GM18517 (cell line): ENCODE measurements at regions not wholly inside any gene's neighbourhood (a gene's known extent, or its start where the extent isn't known, plus 50 kb on each side); places are given as distances from the start of the nearest gene placed in this dataset.
"Not testable (repeated sequence)": the region's sequence is repeated elsewhere in the genome, so short reads cannot be mapped to it uniquely, and the experiment has no call there.

ENCODE experiments used
- ATAC-seq: cut with Tn5 transposase; IDR thresholded peaks from one replicate; pipeline ENCODE4 v1.9.1; 2021; ENCODE audit warnings: mild to moderate bottlenecking, moderate library complexity; ENCODE audit not compliant: unreplicated experiment

DNA sequence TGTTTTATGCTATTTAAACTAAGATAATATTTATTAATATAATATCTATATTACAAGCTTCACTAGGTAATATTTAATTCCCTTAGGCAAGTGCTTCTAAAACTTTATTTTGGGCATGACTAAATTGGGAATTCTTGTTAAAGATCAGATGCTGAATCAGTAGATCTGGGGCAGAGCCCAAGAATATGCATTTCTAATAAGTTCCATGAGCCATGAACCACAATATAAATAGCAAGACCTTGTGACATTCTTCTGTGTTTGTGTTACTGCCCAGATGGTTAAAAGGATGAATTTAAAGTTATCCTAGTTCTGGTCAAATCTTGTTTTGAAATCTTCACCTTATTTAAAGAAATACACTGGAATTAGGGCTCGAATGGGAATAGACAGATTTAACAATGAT is 258.4 kb upstream of the CACNA2D1 start:
- no peak for ATAC-seq

GRCh38 chr7:82700741-82701140 is 257.2 kb upstream of the CACNA2D1 start:
- ATAC-seq, result no peak

DNA sequence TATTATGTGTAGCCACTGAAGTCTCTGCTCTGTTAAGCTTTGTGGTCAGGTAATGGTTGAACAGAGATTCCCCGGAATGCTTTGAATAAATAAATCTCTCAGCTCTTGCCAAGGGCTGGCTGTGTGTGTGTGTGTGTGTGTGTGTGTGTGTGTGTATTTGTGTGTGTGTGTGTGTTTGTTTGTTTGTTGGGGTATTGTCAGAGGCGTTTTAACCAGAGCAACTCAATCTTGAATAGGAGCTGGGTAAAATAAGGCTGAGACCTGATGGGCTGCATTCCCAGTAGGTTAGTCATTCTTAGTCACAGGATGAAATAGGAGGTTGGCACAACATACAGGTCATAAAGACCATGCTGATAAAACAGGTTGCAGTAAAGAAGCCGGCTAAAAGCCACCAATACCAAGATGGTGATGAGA is 256.2 kb upstream of the CACNA2D1 start:
- ATAC-seq, result no peak

- ATAC-seq, result no peak
These were observed 254.3 kb upstream of the CACNA2D1 start for GRCh38 chr7:82697897-82698296.

DNA sequence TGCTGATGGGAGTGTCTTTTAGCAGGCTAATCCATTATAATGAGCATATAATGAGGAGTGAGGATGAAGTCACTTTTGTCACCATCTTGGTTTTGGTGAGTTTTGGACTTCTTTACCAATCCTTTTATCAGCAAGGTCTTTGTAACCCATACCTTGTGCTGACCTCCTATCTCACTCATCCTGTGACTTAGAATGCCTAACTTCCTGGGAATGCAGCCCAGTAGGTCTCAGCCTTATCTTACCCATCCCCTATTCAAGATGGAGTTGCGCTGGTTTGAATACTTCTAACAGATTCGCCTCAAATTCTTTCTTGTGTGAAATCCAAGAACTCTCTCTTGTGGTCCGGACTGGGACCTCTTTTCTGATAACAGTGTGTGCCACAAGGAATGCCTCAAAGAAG is 253.1 kb upstream of the CACNA2D1 start:
- ATAC-seq, result no peak

- no peak for ATAC-seq
These were observed 250.4 kb upstream of the CACNA2D1 start for GRCh38 chr7:82694022-82694421.

- no peak for ATAC-seq
These were observed 247.4 kb upstream of the CACNA2D1 start for GRCh38 chr7:82690929-82691328.

DNA sequence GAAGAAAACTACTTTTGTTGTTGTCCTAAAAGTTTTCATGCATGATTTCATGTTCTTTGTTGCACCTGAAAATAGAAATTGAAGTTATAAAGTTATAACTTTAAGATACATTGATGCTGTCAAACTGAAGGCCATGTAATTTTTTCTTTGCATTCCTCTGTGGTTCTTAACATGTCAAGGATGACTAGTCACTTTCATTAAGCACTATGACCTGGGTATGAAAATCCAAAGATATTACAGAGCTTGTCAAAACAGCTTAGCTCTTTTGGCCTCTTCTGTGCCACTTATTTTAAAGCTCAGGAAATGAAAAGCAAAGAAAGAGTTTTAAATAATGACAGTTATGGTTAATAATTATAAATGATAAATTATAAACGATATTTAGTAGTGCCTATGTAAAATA is 241.6 kb upstream of the CACNA2D1 start:
- no peak for ATAC-seq

DNA sequence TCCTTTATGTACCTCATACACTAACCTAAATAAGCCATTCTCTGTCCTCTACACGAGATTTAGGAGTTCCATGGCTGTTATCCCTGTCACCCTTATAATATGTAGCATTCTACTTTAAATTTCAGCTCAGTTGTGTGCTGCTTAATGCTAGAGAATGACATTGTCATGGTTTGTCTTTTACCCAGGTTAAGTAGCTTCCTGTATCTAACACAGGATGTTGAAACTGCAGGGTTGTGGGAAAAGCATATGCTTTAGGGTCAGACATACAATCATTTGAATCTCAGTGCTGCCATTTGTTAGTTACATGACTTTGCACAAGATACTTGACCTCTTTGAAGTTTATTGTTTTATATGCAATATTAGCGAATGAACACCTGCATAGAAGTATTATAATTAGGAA is 235.1 kb upstream of the CACNA2D1 start:
- ATAC-seq, result no peak

DNA sequence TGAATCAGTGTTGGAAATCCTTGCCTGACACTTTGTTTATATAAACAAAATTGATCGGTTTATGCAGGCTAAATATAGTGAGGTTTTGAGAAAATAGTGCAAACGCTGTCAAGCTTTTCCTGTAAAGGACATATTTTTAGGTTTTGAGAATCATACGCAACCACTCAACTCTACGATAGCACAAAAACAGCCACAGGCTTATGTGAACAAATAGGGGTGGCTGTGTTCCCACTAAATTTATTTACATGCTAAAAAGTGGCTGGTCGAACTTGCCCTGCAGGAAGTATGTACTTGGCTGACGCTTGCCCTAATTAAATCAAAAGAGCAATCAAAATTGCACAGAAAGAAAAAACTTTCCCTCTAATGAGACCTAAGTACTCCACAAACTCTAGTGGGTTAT is 234.7 kb upstream of the CACNA2D1 start:
- ATAC-seq, result no peak

GRCh38 chr7:82677493-82677892 is 233.9 kb upstream of the CACNA2D1 start:
- ATAC-seq, result peak; percentile 69

- ATAC-seq, result no peak
These were observed 233.3 kb upstream of the CACNA2D1 start for GRCh38 chr7:82676777-82677463.

- no peak for ATAC-seq
These were observed 231.8 kb upstream of the CACNA2D1 start for GRCh38 chr7:82675396-82675795.

DNA sequence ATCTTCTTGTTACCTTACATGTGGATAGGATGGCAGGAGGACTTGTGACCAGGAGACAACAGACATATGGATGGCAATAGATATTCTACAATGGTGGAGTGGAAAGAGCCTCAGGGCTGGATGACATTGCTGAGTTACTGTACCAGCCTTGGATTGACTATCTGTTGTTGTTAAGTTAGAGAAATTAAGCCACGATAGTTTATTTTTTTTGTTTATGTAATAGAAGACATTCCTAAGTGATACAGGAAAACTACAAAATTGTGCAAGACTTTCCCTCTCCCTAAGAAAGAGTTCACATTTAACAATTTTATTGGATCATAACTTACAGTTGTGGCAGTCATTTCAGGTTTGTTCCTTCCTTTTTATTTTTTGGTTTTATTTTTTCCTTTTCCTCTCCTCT is 230.7 kb upstream of the CACNA2D1 start:
- no peak for ATAC-seq

GRCh38 chr7:82672078-82672477 is 228.5 kb upstream of the CACNA2D1 start:
- no peak for ATAC-seq

DNA sequence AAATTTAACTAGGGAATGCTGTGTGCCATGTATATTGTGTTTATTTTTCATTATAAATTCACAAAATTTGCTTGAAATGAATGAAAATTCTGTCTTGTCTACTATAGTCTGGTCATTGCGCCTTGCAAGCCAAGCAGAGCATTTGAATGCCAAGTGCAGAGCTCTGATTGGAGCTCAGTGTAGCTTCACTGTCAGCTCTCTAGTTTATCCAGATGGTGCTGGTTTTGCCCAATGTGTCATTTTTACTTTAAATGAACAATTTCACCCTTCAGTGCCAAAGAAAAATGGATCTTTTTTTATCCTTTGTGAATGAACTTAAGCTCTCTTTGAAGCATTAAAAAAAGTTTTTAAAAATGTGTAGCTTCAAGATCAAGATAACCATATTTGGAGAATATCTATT is 225.6 kb upstream of the CACNA2D1 start:
- no peak for ATAC-seq

- no peak for ATAC-seq
These were observed 225.1 kb upstream of the CACNA2D1 start for GRCh38 chr7:82668676-82669075.

- ATAC-seq, result no peak
These were observed 222.5 kb upstream of the CACNA2D1 start for GRCh38 chr7:82665966-82666507.

GRCh38 chr7:82655965-82656364 is 212.4 kb upstream of the CACNA2D1 start:
- no peak for ATAC-seq

- ATAC-seq, result not testable (repeated sequence)
These were observed 206.5 kb upstream of the CACNA2D1 start for GRCh38 chr7:82650095-82650494.

- ATAC-seq, result no peak
These were observed 190.0 kb upstream of the CACNA2D1 start for GRCh38 chr7:82633592-82633991.

- no peak for ATAC-seq
These were observed 188.4 kb upstream of the CACNA2D1 start for GRCh38 chr7:82631998-82632397.

DNA sequence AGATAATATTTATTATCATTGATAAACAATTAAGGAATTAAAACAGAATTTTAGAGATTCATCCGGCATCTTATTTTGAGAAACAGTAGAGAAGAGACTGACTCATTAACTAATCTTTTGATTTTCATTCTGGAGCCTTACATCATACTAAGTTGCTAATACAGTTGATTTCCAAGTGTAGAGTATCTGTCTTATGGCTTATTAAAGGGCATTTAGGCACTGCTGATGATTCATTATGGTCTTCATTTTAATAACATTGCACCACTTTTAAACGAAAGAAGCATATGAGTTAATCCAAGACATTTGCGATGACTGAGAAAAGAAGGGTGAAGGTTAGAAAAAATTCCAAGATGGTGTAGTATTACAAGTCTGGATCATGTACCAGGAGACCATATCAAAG is 186.0 kb upstream of the CACNA2D1 start:
- ATAC-seq, result no peak
